ENCODE measurements at regions not wholly inside any gene's neighbourhood (a gene's known extent, or its start where the extent isn't known, plus 50 kb on each side); places are given as distances from the start of the nearest gene placed in this dataset.

- TF ChIP-seq CTCF (IDR thresholded peaks at IDR 0.05) (no peak), POLR2A (IDR thresholded peaks at IDR 0.05) (no peak), EP300 (IDR thresholded peaks at IDR 0.05) (no peak), POLR2AphosphoS5 (IDR thresholded peaks at IDR 0.05) (no peak)
These were observed 487.2 kb downstream of the GALR1 start for GRCh38 chr18:77736842-77737241.

Measured in sigmoid colon (tissue), 4 donors.